Activated naive CD4-positive, alpha-beta T cell treated with anti-CD3 and anti-CD28 coated beads, Interleukin-2, amount 10 ng/mL, durations not matched to agents 7 days and 5 days (primary cell): ENCODE measurements at regions not wholly inside any gene's neighbourhood (a gene's known extent, or its start where the extent isn't known, plus 50 kb on each side); places are given as distances from the start of the nearest gene placed in this dataset.

ENCODE experiments used
- CTCF ChIA-PET: fragments of 350-600 bp; sonication (Branson Sonifier 250); formaldehyde crosslinking; loops from one replicate; lab custom pipeline; 2021; ENCODE audit warnings: antibody characterized with exemption; lab: Charles Lee
- DNase-seq: peaks from one replicate; pipeline ENCODE4 v3.0.0-alpha.2; 2020
- H3K27ac Mint-ChIP-seq: one replicate; pipeline ENCODE4 v1.8.0; 2021; ENCODE audit warnings: mild to moderate bottlenecking, moderate library complexity, mixed read lengths
- H3K27me3 Mint-ChIP-seq: one replicate; pipeline ENCODE4 v1.8.0; 2021; ENCODE audit warnings: mild to moderate bottlenecking, mixed read lengths
- H3K36me3 Mint-ChIP-seq: one replicate; pipeline ENCODE4 v1.8.0; 2021; ENCODE audit warnings: mixed read lengths
- H3K4me1 Mint-ChIP-seq: one replicate; pipeline ENCODE4 v1.8.0; 2021; ENCODE audit warnings: mixed read lengths
- H3K4me3 Mint-ChIP-seq: one replicate; pipeline ENCODE4 v1.8.0; 2021; ENCODE audit warnings: mild to moderate bottlenecking, moderate library complexity, mixed read lengths
- H3K9me3 Mint-ChIP-seq: one replicate; pipeline ENCODE4 v1.8.0; 2021; ENCODE audit warnings: mixed read lengths

DNA sequence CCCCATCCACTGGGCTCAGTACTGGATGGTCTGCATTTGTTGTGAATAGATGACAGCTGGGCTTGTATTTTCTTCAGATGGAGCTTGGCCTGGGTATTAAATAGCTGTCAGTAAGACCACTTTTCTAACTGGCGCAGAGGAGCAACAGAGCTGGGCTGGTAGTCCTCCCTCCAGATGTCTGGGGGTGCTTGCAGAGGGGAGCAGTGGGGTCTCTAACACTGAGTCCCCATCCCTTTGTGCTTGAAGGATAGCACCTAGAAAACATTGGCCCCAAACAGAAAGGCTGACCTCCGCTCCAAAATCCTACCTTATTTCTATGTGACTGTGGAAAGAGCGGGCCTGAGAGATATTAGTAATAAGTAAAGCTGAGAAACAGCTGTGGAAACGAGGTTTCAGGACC, 131.6 kb upstream of the E2F8 start:
- Mint-ChIP-seq H3K36me3 (no peaks in the 10 kb centered on the region), H3K27me3 (no peaks in the 10 kb centered on the region), H3K4me1 (no peaks in the 10 kb centered on the region), H3K27ac (no peak overlapping the region), H3K9me3 (no peaks in the 10 kb centered on the region), H3K4me3 (no peak overlapping the region)
- no peak for DNase-seq
- CTCF ChIA-PET = no interaction called here

DNA sequence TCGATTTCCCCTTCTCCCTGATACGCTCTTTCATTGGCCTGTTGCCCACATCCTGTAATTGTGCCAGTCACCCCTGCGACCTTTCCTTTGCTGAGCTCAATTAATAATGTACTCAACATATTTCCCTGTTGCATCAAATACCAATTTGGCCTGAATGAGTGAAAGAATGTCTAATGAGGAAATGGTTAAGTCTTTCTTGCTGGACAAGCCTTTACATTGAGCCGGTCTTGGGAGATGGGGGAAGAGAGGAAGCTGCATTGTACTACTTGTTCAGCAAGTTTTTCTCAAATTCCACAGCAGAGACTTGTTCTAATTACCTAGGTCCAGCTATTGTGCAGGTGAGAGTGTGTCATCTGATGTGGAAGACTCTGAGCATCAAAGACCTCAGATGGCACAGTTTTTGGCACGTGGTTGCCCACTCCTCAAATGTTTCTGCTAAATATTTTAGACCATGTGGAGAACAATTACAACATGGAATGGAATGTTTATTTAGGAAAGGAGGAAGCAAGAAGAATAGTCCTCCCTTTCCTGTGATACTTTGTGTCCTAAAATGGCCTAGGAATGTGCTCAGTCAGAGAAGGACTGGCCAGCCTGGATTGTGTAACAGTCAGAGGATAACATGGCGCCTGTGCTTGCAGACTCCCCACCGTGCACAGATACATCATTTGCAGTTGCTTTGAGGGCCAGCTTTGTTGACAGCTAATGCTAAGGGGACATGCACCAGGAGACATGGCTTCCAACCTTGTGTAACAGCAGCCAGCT, 129.5 kb upstream of the E2F8 start:
- CTCF ChIA-PET = interaction anchor here (0.6 kb wide), 1 partner anchor 184 kb away, joined by 3 read pairs; no protein-coding TSS in a partner anchor
- Mint-ChIP-seq H3K4me1 (no peaks in the 10 kb centered on the region), H3K27ac (no peak overlapping the region), H3K4me3 (no peak overlapping the region), H3K36me3 (no peaks in the 10 kb centered on the region), H3K9me3 (no peaks in the 10 kb centered on the region), H3K27me3 (peaks cover 5% of the 10 kb centered on the region)
- DNase-seq = no peak

DNA sequence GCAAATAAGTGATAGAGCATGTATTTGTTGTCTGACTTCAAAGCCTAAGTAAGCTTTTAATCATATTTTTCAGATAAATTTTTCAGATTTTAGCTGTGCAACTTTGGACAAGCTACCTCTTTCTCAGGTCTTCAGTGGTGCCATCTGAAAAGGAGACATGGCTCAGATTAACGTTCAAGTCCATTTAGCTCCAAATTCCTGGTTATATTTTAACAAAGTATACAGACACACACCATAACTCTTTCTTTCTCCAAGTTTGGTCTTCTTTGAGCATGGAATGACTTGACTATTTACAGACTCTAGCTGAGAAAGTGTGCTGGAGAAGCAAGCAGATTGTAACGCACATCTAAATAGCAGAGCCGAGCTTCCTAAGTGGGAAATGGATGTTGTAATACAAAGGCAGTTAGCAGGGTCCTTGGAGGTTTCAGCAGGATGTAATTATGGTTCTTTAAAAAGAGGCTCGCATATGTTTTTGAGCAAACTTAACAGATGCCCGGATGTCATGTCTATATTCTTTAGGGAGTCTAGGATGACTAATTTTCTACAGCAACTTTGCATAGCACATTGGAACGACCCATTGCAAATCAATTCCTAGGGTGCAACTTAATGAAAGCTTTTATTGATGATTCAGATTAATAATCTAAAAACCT, 128.1 kb upstream of the E2F8 start:
- CTCF ChIA-PET = no interaction called here

DNA sequence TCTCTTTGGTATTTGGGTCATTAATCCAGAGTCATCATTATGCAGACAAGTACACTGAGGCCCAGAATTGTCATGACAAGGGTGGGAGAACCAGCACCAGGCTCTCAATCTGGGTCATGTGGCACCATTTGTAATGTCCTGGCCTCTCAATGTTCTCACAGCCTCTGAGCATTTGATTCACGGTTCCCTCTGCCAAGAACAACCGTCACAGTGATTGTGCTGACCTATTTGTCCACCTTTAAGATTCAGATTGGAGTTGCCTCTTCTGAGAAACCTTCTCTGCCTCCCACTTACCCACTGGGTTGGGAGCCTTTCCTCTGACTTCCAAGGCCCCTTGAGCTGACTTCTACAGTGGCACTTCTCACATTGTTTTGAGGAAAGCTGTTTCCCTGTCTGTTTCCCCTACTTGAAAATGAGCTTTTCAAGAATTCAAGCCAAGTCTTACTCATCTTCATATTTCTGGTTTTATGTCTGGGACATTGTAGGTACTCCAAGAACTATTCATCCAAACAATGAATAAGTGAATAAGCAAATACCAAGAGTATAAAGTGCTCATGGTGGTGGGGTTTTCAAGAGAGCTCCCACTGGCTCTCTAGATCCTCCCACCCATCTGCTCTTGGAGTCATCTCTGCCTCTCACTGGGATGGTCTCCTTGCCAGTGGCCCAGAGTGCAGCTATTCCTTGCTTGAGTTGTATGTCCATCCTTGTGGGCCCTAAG, 126.4 kb upstream of the E2F8 start:
- DNase-seq = no peak
- Mint-ChIP-seq H3K4me1 (no peaks in the 10 kb centered on the region), H3K4me3 (no peak overlapping the region), H3K36me3 (no peaks in the 10 kb centered on the region), H3K9me3 (no peaks in the 10 kb centered on the region), H3K27ac (no peak overlapping the region), H3K27me3 (peaks cover 8% of the 10 kb centered on the region)
- CTCF ChIA-PET = no interaction called here

More for the DNA sequence above, 128.1 kb upstream of the E2F8 start:
- Mint-ChIP-seq H3K9me3 (no peaks in the 10 kb centered on the region), H3K27me3 (peaks cover 8% of the 10 kb centered on the region), H3K4me3 (no peak overlapping the region), H3K27ac (no peak overlapping the region), H3K36me3 (no peaks in the 10 kb centered on the region), H3K4me1 (no peaks in the 10 kb centered on the region)
- no peak for DNase-seq

DNA sequence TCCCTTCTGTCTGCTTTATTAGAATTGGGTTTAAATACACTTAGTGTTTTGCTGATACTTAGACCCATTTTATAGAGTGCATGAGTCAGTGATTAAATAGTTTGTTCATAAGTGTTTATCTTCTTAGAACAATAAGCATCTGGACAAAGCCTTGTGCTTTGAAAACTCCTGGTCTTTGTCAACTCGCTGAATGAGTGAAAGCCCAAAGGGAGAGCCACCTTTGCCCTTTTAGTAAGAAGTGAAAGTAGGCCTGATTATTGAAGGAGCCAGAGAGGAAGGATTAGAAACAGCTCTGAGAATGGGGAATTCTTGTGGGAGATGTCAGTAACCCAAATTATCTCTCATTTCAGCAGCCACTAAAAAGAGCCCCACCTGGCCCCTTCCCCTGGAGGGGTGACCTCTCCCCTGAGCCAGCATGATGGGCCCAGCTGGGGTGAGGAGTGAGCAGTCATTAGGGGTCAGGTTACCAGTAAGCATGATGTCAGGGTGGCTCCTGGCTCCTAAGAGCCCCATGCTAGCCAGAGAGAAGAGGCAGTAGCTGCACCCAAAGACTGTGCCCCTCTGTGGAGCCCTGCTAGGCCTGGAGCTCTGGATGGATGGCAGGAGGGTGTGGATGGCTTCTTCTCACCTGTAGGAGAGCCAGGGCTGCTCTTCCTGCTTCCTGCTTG, 125.1 kb upstream of the E2F8 start:
- H3K27ac Mint-ChIP-seq = no peak overlapping the region
- no peaks in the 10 kb centered on the region for H3K9me3 Mint-ChIP-seq

DNA sequence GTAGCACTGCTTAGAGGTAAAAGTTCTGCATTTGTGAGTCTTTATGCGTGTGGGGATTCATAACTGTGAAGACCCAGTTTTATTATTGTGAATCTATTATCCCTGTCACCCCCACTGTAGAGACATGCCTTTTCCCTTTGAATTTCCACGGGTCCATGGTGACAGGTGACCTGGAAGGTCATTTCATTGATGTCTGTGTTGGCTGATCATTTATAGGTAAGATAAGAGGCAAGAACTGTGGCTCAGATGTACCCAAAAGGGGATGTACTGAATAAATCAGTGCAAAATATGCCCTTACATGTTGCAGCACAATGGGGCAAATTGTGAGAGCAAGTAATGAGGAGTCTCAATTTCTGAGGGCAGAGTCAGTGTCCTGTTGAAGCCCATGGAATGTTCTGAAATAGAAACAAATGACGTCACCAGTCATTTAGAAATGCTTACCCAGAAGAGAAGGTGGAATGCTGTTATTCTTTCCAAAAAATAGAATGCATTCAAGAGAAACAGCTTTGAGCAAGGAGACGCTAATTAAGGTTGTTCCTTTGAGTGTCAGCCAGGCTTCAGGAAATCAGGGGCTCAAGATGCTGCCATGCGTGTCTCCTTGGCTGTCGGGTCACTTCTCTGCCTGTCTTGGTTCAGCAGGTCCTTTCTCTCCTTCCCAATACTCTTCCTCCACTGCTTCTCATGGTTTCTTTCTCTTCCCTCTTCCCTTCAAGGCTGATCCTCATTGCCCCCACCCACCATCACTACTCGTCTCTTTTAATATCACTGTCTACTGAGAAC, 118.7 kb upstream of the E2F8 start:
- Mint-ChIP-seq H3K4me1 (no peaks in the 10 kb centered on the region), H3K27ac (no peak overlapping the region), H3K4me3 (no peak overlapping the region), H3K27me3 (peaks cover 26% of the 10 kb centered on the region), H3K9me3 (no peaks in the 10 kb centered on the region), H3K36me3 (no peaks in the 10 kb centered on the region)
- DNase-seq = no peak
- CTCF ChIA-PET = no interaction called here

More for the DNA sequence above, 125.1 kb upstream of the E2F8 start:
- CTCF ChIA-PET = no interaction called here
- no peaks in the 10 kb centered on the region for H3K36me3 Mint-ChIP-seq
- no peak for DNase-seq
- H3K4me1 Mint-ChIP-seq = no peaks in the 10 kb centered on the region
- H3K27me3 Mint-ChIP-seq = peaks cover 8% of the 10 kb centered on the region
- no peak overlapping the region for H3K4me3 Mint-ChIP-seq

DNA sequence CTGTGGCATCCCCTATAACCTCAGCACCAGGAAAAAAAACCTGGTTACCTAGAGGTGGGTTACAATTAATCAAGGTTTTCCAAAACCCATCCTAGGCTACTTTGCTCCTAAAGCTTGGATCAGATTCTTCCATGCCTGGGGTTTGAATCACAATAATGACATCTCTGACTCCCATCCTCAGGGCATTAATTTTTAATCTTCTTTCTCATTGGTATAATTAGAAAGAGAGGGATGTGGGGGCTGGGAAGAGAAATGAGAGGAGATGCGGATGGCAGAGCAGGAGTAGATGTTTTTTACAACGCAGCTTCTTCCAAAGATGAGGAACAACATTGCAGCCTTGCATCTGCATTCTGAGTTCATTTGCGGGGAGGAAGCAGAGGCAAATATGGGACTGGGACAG, 117.2 kb upstream of the E2F8 start:
- DNase-seq = no peak
- H3K27ac Mint-ChIP-seq = no peak overlapping the region
- H3K36me3 Mint-ChIP-seq = no peaks in the 10 kb centered on the region
- CTCF ChIA-PET = no interaction called here
- H3K4me1 Mint-ChIP-seq = no peaks in the 10 kb centered on the region
- H3K4me3 Mint-ChIP-seq = no peak overlapping the region
- H3K27me3 Mint-ChIP-seq = peaks cover 28% of the 10 kb centered on the region
- no peaks in the 10 kb centered on the region for H3K9me3 Mint-ChIP-seq

DNA sequence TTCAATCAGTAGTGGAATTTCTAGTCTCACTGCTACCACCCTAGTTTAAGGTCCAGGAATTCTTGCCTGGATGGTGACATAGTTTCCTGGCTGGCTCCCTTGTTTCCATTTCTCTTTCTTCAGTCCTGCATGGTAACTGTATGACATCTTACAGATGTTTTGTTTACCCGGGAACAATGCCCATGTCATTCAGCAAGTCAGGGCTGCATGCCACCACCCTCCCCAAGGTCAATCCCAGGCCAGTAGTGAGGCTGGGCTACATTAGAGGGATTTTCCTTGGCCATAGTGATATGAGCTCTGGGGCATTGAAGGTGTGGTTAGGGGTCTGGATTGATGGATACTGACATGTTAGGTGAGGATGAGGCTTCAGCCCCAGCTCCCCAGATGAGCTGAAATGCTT, 114.9 kb upstream of the E2F8 start:
- Mint-ChIP-seq H3K4me1 (no peaks in the 10 kb centered on the region), H3K4me3 (no peak overlapping the region), H3K9me3 (no peaks in the 10 kb centered on the region)

DNA sequence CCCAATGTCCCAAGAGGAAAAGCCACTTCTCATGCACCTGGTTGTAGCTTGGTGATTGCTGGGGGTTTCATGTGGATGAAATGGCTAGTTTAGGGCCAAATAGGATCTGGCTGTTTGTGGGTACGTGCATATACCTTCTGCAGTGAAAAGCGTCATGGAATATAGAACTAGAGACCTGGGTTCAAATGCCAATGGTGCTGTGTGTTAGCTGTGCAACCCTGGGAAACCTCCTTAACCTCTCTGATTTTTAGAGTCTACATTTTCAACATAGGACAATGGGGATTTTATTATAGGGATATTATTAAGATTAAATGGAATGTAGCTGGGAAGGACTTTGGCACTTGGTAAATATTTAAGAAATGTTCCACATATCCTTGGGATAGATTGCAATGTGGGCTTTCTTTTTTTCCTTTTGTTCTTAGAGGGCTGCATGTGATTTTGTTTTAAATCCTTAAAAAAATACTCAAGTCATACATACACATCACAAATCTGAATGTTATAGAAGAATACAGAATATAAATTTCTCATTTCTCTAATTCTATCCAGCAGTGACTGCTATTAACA, 112.6 kb upstream of the E2F8 start:
- DNase-seq = no peak
- CTCF ChIA-PET = no interaction called here
- Mint-ChIP-seq H3K36me3 (no peaks in the 10 kb centered on the region), H3K27me3 (peaks cover 48% of the 10 kb centered on the region), H3K27ac (no peak overlapping the region), H3K9me3 (no peaks in the 10 kb centered on the region), H3K4me3 (no peak overlapping the region), H3K4me1 (no peaks in the 10 kb centered on the region)

More for the DNA sequence above, 114.9 kb upstream of the E2F8 start:
- no peak for DNase-seq
- Mint-ChIP-seq H3K27me3 (peaks cover 34% of the 10 kb centered on the region), H3K36me3 (no peaks in the 10 kb centered on the region), H3K27ac (no peak overlapping the region)
- CTCF ChIA-PET = no interaction called here

DNA sequence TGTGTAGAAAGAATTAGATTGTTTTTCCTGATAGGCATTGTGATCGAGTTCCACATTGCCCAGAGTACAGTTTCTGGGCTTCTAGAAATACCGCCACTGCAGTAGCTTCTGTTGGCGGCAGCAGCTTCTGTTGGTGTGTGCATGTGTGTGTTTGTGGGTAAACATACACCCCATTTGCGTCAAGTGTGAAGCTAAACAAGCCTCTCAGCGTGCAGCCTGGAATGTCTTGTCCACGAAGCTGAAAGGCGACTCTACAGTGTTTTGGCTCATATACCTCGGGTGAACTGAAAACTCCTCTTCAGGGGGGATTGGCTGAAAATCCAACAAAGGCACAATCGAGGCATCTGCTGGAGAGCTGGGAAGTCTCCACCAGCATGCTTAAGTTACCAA, 112.0 kb upstream of the E2F8 start:
- Mint-ChIP-seq H3K4me3 (no peak overlapping the region), H3K9me3 (no peaks in the 10 kb centered on the region), H3K4me1 (no peaks in the 10 kb centered on the region), H3K36me3 (no peaks in the 10 kb centered on the region), H3K27ac (no peak overlapping the region), H3K27me3 (peaks cover 48% of the 10 kb centered on the region)
- no peak for DNase-seq
- CTCF ChIA-PET = no interaction called here

DNA sequence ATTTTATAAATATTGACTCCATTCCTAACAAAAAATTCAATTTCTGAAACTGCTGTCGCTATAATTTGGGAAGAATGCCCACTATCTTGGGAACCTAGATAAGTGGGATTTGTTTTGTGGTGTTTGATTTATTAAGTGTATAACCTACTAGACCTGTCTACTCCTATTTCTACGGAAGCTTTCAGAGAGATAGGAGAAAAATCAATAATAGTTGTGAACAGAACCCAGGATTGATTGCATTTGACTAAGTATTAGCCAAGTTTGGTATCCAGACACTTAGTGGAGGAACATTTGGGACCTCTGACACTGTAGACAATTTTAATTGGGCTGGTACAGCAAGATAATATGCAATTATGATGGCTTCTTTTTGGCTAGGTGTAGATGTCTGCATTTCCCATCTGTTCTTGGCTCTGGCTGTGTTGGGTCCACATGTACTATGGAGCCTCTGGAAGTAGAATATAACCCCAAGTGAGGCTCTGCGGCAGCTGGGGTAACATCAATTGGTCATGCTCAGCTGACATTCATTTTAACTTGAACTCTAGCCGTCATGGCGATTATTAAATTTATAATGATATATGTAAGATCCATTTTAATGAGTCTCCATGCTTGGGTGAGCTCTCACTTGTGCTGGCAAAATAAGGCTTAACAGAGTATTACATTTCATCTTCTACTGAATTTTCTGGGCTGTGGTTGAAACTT, 111.5 kb upstream of the E2F8 start:
- Mint-ChIP-seq H3K4me3 (no peak overlapping the region), H3K4me1 (no peaks in the 10 kb centered on the region), H3K36me3 (no peaks in the 10 kb centered on the region), H3K9me3 (no peaks in the 10 kb centered on the region), H3K27ac (no peak overlapping the region), H3K27me3 (peaks cover 53% of the 10 kb centered on the region)
- DNase-seq = no peak
- CTCF ChIA-PET = no interaction called here

DNA sequence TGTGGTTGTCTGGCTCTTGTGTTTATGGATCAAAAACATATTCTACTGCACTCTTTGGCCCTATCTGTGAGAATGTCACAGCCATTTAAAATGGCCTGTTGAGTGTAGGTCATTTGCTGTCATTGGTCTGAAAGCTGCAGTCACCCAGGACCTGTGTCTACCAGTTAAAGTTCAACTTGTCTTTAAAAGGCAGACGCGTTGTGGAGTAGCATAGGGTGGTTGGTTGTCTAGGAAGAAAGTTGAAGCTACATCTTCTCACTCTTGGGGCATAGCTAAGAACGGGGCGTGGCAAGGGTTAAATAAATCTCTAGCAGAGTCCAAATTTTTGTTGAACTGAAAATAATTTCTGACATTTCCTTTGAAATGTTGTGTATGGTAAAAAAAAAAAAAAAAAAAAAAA, 110.7 kb upstream of the E2F8 start:
- Mint-ChIP-seq H3K27ac (no peak overlapping the region), H3K27me3 (peaks cover 61% of the 10 kb centered on the region), H3K4me3 (no peak overlapping the region), H3K36me3 (no peaks in the 10 kb centered on the region), H3K4me1 (no peaks in the 10 kb centered on the region), H3K9me3 (no peaks in the 10 kb centered on the region)
- CTCF ChIA-PET = no interaction called here
- DNase-seq = no peak

DNA sequence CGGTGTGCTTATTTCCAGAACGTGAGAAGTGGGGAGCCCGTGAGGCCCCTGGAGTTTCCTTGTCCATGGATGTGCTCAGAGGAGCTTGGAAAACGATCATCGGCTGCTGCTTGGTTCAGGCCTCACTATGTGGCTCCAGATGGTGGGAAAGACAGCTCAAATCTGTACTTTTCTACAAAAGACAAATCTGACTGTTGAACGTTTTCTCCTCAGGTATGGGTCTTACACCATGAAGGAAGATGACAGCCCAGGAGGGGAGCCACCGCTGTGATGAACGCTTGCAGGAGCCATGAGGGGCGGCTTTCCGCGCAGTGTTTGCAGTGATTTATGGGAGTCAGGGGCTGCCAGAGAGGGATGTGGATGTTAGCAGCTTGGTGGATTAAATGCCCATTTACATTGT, 109.4 kb upstream of the E2F8 start:
- CTCF ChIA-PET = no interaction called here
- peaks cover 4% of the 10 kb centered on the region for H3K4me1 Mint-ChIP-seq
- H3K4me3 Mint-ChIP-seq = no peak overlapping the region
- H3K27me3 Mint-ChIP-seq = peaks cover 61% of the 10 kb centered on the region
- no peak for DNase-seq
- no peak overlapping the region for H3K27ac Mint-ChIP-seq
- H3K36me3 Mint-ChIP-seq = peaks cover 2% of the 10 kb centered on the region
- H3K9me3 Mint-ChIP-seq = no peaks in the 10 kb centered on the region
